Psoas muscle (tissue), 7 donors: ENCODE measurements at regions not wholly inside any gene's neighbourhood (a gene's known extent, or its start where the extent isn't known, plus 50 kb on each side); places are given as distances from the start of the nearest gene placed in this dataset.
"Not testable (repeated sequence)": the region's sequence is repeated elsewhere in the genome, so short reads cannot be mapped to it uniquely, and the experiment has no call there.

Source experiments
- ATAC-seq, 4 donors: fragments of 200-7000 bp; cut with Tn5 transposase; one replicate each; pipeline ENCODE4 v1.9.1; 2020; ENCODE audit warnings: moderate library complexity in 3 of 4, mild to moderate bottlenecking in 2 of 4
- DNase-seq, 2 donors: peaks; one replicate each; pipeline ENCODE4 v3.0.0-alpha.2; 2020
- H3K27ac ChIP-seq: fragments of 200-600 bp; one replicate; pipeline ENCODE4 v1.8.0; 2022
- H3K27me3 ChIP-seq, 3 donors: fragments of 200-600 bp in 1 of 3; one replicate each; pipeline versions ENCODE4 v1.6.1 to v1.8.0; 2013 to 2022; ENCODE audit warnings: low read length in 2 of 3, mild to moderate bottlenecking in 2 of 3, moderate library complexity in 1 of 3; ENCODE audit not compliant: insufficient read depth in 3 of 3
- H3K36me3 ChIP-seq, 2 donors: fragments of 200-600 bp in 1 of 2; one replicate each; pipeline versions ENCODE4 v1.6.1 to v1.8.0; 2013 to 2022; ENCODE audit warnings: low read depth in 1 of 2, mild to moderate bottlenecking in 1 of 2, moderate library complexity in 1 of 2; ENCODE audit not compliant: insufficient read depth in 1 of 2
- H3K4me1 ChIP-seq: fragments of 200-600 bp; one replicate; pipeline ENCODE4 v1.8.0; 2022
- H3K4me3 ChIP-seq: fragments of 200-600 bp; one replicate; pipeline ENCODE4 v1.8.0; 2022; ENCODE audit warnings: mild to moderate bottlenecking
- H3K9me3 ChIP-seq: fragments of 200-600 bp; one replicate; pipeline ENCODE4 v1.8.0; 2022
- CTCF ChIP-seq: fragments of 200-600 bp; IDR thresholded peaks from one replicate; pipeline ENCODE4 v1.8.0; 2022; ENCODE audit warnings: antibody characterized with exemption
- WGBS, 3 donors: extraction: QIAGEN DNeasy Blood & Tissue Kit; methylation state at CpG; one replicate each; pipeline versions ENCODE4 v1.1.6 to v1.1.7; 2013; 5-methylcytosine and 5-hydroxymethylcytosine counted together
- intact Hi-C, 2 donors: fragments of 100-400 bp; cut with DNase I; formaldehyde crosslinking; loops; one replicate each; pipeline versions ENCODE4 v1.11.0 to v1.14.2; 2022
- donor health status: healthy with polysubstance abuse.
- donor health status: DM: no; HTN: no; CAD: no; lungs with moderate emphysema.
- donor health status: Bipolar disorder and iron deficiency.
- donor health status: healthy.
- donor health status: DM: yes; HTN: yes; CAD: no.
- donor health status: DM: no; HTN: no; CAD: no.
- donor health status: DM: yes; HTN: yes; CAD: no.

- H3K27ac ChIP-seq = no peak overlapping the region
- no peaks in the 10 kb centered on the region for H3K4me1 ChIP-seq
- 79 to 96% (median 90%) methylated on average over 1 of the region's 1 CpG for WGBS, 3 donors
- no peaks in the 10 kb centered on the region for H3K27me3 ChIP-seq
- intact Hi-C loops = no loop called here
- no peak for ATAC-seq
- no peak for DNase-seq
- TF ChIP-seq CTCF = no peak
- H3K4me3 ChIP-seq = no peak overlapping the region
- H3K9me3 ChIP-seq = no peaks in the 10 kb centered on the region
- no peaks in the 10 kb centered on the region for H3K36me3 ChIP-seq
Measured at GRCh38 chr5:89673019-89673418, 736.5 kb downstream of the CETN3 start.

GRCh38 chr5:89668821-89669220 is 740.7 kb downstream of the CETN3 start:
- H3K4me1 ChIP-seq = no peaks in the 10 kb centered on the region
- no peaks in the 10 kb centered on the region for H3K9me3 ChIP-seq
- intact Hi-C loops = no loop called here
- no peak overlapping the region for H3K4me3 ChIP-seq
- H3K27ac ChIP-seq = no peak overlapping the region
- no peak for ATAC-seq
- no peaks in the 10 kb centered on the region for H3K27me3 ChIP-seq
- WGBS, 3 donors = 64 to 73% (median 71%) methylated on average over 3 of the region's 3 CpGs
- no peak for DNase-seq
- H3K36me3 ChIP-seq = no peaks in the 10 kb centered on the region
- no peak for TF ChIP-seq CTCF

GRCh38 chr5:89662499-89662898 is 747.1 kb downstream of the CETN3 start:
- intact Hi-C loops = no loop called here
- Histone ChIP-seq H3K4me1 (no peaks in the 10 kb centered on the region), H3K27ac (no peak overlapping the region), H3K4me3 (no peak overlapping the region), H3K36me3 (no peaks in the 10 kb centered on the region), H3K27me3 (no peaks in the 10 kb centered on the region), H3K9me3 (no peaks in the 10 kb centered on the region)
- TF ChIP-seq CTCF = no peak
- no peak for ATAC-seq
- WGBS, 3 donors = 63 to 68% (median 64%) methylated on average over 4 of the region's 4 CpGs
- DNase-seq = no peak

GRCh38 chr5:89638871-89639270 is 755.9 kb upstream of the MEF2C start:
- Histone ChIP-seq H3K9me3 (no peaks in the 10 kb centered on the region), H3K27me3 (no peaks in the 10 kb centered on the region), H3K4me3 (no peak overlapping the region), H3K4me1 (no peaks in the 10 kb centered on the region), H3K36me3 (no peaks in the 10 kb centered on the region), H3K27ac (no peak overlapping the region)
- intact Hi-C loops = no loop called here
- ATAC-seq (no peak), DNase-seq (no peak)
- WGBS, 3 donors = 87 to 92% (median 89%) methylated on average over 5 of the region's 5 CpGs
- no peak for TF ChIP-seq CTCF

- H3K4me1 ChIP-seq, H3K27ac ChIP-seq, DNase-seq, intact Hi-C loops, H3K4me3 ChIP-seq, H3K9me3 ChIP-seq, H3K27me3 ChIP-seq, ATAC-seq, H3K36me3 ChIP-seq: not testable (repeated sequence)
- WGBS, 3 donors = 84 to 92% (median 85%) methylated on average over 3 of the region's 3 CpGs
Measured at GRCh38 chr5:89634176-89634575, 751.2 kb upstream of the MEF2C start.

GRCh38 chr5:89630064-89630463 is 747.1 kb upstream of the MEF2C start:
- DNase-seq, H3K4me3 ChIP-seq, H3K9me3 ChIP-seq, ATAC-seq, H3K4me1 ChIP-seq, H3K27ac ChIP-seq, intact Hi-C loops, H3K27me3 ChIP-seq, H3K36me3 ChIP-seq: not testable (repeated sequence)
